ENCODE measurements at regions not wholly inside any gene's neighbourhood (a gene's known extent, or its start where the extent isn't known, plus 50 kb on each side); places are given as distances from the start of the nearest gene placed in this dataset.

DNA sequence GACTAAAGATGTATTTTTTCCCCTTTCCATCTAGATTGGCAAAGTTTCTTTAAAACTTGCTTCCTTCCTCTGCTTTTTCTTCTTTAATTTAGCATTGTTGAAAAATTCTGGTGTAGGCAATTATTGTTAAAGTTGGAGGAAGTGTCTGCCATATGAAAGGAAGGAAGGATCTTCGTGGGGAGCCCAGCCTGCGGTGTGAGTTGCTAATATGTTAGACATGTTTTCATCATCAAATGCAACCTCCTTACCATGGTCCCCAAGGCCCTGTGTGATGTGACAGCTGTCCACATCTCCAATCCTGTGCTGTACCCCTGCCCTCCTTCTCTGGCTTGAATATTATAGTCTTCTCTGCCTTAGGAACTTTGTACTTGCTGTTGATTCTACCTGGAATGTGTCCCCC is 81.0 kb upstream of the ZBTB18 start:
- Mint-ChIP-seq H3K36me3 (ENCODE audit: insufficient read depth in 1 of 3, low read depth in 3 of 3) (no peaks in the 10 kb centered on the region), H3K4me3 (no peak overlapping the region), H3K9me3 (no peaks in the 10 kb centered on the region), H3K4me1 (peaks cover 14 to 16% of the 10 kb centered on the region in 2 experiments), H3K27me3 (ENCODE audit: low read depth) (no peaks in the 10 kb centered on the region; the same call in 1 of the 2 replicates), H3K27ac (no peak overlapping the region)
- no peak overlapping the region for H2BK20ac ChIP-seq (ENCODE audit: low read depth, low read length, poor library complexity, severe bottlenecking)
- no peaks in the 10 kb centered on the region for H3K27me3 ChIP-seq (ENCODE audit: insufficient read depth, low read length)
- no peaks in the 10 kb centered on the region for H3K23me2 ChIP-seq (ENCODE audit: insufficient read length, low read depth, low read length, poor library complexity, severe bottlenecking)
- H3K56ac ChIP-seq (ENCODE audit: insufficient read length, low read depth, low read length): no peak overlapping the region
- H2AFZ ChIP-seq (ENCODE audit: low read length): no peak overlapping the region
- H3K9me3 ChIP-seq (ENCODE audit: control insufficient read depth, low read depth, low read length): no peaks in the 10 kb centered on the region
- H3K27ac ChIP-seq (ENCODE audit: insufficient read length, low read depth, low read length): no peak overlapping the region
- H4K8ac ChIP-seq (replicated peaks; ENCODE audit: insufficient read length, low read depth, low read length): no peak overlapping the region
- H4K20me1 ChIP-seq (ENCODE audit: control insufficient read depth, insufficient read depth, insufficient read length): no peaks in the 10 kb centered on the region
- WGBS (ENCODE audit: extremely low coverage, insufficient read length, low lambda C conversion rate): no CpG with 5 or more reads among the region's 2 CpGs
- no peak overlapping the region for H3K4me2 ChIP-seq (ENCODE audit: insufficient read depth, insufficient read length, low read length)
- H3K18ac ChIP-seq (ENCODE audit: insufficient read length, low read depth, low read length): no peak overlapping the region
- no peak overlapping the region for H3T11ph ChIP-seq (ENCODE audit: low read length)
- no peak overlapping the region for H4K5ac ChIP-seq (ENCODE audit: insufficient read length, low read depth, low read length)
- H4K91ac ChIP-seq (ENCODE audit: insufficient read length, low read depth, low read length): no peak overlapping the region
- no peak overlapping the region for H2BK5ac ChIP-seq (ENCODE audit: insufficient read length, low read length)
- H2BK15ac ChIP-seq (ENCODE audit: low read depth, low read length): no peak overlapping the region
- no peak overlapping the region for H3K9ac ChIP-seq (ENCODE audit: extremely low read depth, insufficient read length, low read length)
- H2BK12ac ChIP-seq (ENCODE audit: insufficient read length, low read depth, low read length): no peak overlapping the region
- H3K4ac ChIP-seq (ENCODE audit: low read depth, low read length): no peak overlapping the region
- no peak overlapping the region for H3K14ac ChIP-seq (ENCODE audit: insufficient read depth, low read length)
- H2BK120ac ChIP-seq (ENCODE audit: low read depth, low read length, poor library complexity, severe bottlenecking): no peak overlapping the region
- H2AK5ac ChIP-seq (ENCODE audit: insufficient read length, low read length): no peak overlapping the region
- no peak overlapping the region for H3K23ac ChIP-seq (ENCODE audit: insufficient read length, low read depth, low read length)
- TF ChIP-seq, protein P1, sequence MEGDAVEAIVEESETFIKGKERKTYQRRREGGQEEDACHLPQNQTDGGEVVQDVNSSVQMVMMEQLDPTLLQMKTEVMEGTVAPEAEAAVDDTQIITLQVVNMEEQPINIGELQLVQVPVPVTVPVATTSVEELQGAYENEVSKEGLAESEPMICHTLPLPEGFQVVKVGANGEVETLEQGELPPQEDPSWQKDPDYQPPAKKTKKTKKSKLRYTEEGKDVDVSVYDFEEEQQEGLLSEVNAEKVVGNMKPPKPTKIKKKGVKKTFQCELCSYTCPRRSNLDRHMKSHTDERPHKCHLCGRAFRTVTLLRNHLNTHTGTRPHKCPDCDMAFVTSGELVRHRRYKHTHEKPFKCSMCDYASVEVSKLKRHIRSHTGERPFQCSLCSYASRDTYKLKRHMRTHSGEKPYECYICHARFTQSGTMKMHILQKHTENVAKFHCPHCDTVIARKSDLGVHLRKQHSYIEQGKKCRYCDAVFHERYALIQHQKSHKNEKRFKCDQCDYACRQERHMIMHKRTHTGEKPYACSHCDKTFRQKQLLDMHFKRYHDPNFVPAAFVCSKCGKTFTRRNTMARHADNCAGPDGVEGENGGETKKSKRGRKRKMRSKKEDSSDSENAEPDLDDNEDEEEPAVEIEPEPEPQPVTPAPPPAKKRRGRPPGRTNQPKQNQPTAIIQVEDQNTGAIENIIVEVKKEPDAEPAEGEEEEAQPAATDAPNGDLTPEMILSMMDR (conservative IDR thresholded peaks at IDR 0.05): no peak
- no peaks in the 10 kb centered on the region for H3K79me2 ChIP-seq (ENCODE audit: insufficient read depth, low read length)
- H3K4me1 ChIP-seq (ENCODE audit: insufficient read depth, low read length): peaks cover 3% of the 10 kb centered on the region
- no peak for DNase-seq
- H3K79me1 ChIP-seq (ENCODE audit: insufficient read depth, low read depth, low read length, poor library complexity, severe bottlenecking): no peaks in the 10 kb centered on the region

All from H9 (cell line).